ENCODE measurements at regions not wholly inside any gene's neighbourhood (a gene's known extent, or its start where the extent isn't known, plus 50 kb on each side); places are given as distances from the start of the nearest gene placed in this dataset.

DNA sequence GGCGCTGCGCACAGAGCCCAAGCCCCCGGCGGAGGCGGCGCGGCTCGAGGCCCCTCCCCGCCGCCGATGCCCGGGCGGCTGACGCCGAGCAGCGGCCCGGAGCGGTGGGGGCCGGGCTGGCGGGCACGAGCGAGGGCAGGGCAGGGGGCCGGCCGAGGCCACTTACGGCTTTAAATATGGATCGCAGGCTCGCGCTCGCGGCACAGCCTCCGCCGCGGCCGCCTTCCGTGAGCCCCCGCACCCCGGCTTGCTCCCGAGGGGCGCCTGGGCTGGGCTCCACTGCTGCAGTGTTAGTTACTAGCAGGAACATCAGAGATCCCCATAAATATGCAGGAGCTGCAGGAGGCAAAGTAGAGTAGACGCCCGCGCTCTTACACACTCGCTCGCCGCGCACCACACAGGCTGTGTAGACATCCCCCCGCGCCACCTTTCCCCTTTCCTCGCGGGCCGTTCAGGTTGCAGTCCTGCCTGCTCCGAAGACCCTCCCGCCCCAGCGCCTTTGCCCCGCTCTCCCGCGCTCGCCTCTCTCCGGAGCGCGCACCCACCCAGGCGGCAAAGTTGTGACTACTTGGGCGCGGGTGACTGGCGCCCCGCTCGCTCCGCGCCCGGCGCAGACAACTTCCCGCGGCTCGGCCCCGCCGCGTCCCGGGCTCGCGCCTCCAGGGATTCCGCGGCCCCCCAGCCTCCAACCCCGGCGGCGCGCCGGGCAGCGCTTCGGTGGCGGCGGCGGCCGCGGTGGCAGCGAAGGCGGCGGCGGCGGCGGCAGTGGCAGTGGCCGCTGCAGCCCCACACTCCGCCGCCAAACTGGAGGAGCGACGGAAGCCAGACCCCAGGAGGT lies 152.0 kb upstream of the SLC4A4 start:
- TF ChIP-seq, protein P1, sequence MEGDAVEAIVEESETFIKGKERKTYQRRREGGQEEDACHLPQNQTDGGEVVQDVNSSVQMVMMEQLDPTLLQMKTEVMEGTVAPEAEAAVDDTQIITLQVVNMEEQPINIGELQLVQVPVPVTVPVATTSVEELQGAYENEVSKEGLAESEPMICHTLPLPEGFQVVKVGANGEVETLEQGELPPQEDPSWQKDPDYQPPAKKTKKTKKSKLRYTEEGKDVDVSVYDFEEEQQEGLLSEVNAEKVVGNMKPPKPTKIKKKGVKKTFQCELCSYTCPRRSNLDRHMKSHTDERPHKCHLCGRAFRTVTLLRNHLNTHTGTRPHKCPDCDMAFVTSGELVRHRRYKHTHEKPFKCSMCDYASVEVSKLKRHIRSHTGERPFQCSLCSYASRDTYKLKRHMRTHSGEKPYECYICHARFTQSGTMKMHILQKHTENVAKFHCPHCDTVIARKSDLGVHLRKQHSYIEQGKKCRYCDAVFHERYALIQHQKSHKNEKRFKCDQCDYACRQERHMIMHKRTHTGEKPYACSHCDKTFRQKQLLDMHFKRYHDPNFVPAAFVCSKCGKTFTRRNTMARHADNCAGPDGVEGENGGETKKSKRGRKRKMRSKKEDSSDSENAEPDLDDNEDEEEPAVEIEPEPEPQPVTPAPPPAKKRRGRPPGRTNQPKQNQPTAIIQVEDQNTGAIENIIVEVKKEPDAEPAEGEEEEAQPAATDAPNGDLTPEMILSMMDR (IDR thresholded peaks at IDR 0.05): no peak
- TF ChIP-seq POLR2AphosphoS5 (IDR thresholded peaks at IDR 0.05): no peak
- TF ChIP-seq POLR2A (IDR thresholded peaks at IDR 0.05): peak in 1 of 4 donors; percentile 37
